HG02623 (cell line): ENCODE measurements at regions not wholly inside any gene's neighbourhood (a gene's known extent, or its start where the extent isn't known, plus 50 kb on each side); places are given as distances from the start of the nearest gene placed in this dataset.
"Not testable (repeated sequence)": the region's sequence is repeated elsewhere in the genome, so short reads cannot be mapped to it uniquely, and the experiment has no call there.

ENCODE experiments used
- ATAC-seq: cut with Tn5 transposase; IDR thresholded peaks from one replicate; pipeline ENCODE4 v1.9.1; 2021; ENCODE audit warnings: moderate library complexity; ENCODE audit not compliant: unreplicated experiment

DNA sequence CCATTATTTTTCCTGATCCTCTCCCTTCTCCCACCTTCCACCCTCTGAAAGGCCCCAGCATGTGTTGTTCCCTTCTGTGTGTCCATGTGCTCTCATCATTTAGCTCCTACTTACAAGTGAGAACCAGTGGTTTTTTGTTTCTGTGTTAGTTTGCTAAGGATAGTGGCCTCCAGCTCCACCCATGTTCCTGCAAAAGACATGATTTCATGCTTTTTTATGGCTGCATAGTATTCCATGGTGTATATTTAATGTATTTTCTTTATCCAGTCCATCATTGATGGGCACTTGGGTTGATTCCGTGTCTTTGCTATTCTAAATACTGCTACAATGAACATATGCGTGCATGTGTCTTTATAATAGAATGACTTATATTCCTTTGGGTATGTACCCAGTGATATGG is 89.4 kb upstream of the C1orf174 start:
- ATAC-seq = no peak

GRCh38 chr1:3992103-3992556 is 92.1 kb upstream of the C1orf174 start:
- ATAC-seq = no peak

DNA sequence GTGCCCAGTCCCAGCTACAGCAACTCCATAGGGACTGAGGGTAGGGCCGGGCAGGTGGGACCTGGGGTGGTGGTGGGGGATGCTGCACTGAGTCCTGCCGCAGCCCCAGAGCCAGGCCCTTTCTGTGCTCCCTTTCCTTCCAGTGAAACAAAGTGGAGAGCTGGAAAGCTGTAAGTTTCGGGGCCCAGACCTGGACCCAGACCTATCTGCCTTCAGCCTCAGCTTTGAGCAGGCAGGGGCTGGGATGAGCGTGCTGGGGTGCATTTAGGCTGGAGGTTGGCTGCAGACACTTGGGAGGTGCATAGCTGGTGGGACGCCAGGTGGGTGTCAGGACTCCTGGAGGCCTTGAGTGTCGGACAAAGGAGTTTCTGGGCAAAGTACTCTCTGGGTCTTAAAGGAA is 92.7 kb upstream of the C1orf174 start:
- no peak for ATAC-seq

GRCh38 chr1:3993619-3994375 is 93.7 kb upstream of the C1orf174 start:
- no peak for ATAC-seq

DNA sequence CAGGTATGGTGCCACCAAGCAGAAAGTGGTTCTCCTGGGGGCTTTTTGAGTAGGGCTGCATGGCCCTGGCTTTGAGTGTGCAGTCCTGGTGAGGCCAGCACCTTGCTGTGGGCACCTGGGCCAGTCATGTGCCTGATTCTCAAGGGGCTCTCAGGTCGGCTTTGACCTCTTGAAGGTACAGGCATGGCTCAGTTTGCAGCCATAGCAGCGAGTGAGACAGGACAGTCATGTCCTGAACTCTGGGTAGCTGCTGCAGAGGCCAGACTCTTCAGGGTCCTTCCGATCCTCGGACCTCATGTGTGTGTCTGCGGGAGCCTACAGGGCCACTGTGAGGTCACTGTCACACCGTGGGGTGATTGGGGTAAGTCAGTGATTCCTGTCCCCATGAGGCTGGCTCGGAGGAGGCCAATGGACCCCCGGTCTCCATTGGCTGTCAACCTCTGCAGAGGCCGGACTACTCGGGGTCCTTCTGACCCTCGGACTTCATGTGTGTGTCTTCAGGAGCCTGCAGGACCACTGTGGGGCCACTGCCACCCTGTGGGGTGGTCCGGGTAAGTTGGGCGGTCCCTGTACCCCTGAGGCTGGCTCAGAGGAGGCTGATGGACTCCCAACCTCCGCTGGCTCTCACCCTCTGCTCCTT is 95.2 kb upstream of the C1orf174 start:
- ATAC-seq = no peak

DNA sequence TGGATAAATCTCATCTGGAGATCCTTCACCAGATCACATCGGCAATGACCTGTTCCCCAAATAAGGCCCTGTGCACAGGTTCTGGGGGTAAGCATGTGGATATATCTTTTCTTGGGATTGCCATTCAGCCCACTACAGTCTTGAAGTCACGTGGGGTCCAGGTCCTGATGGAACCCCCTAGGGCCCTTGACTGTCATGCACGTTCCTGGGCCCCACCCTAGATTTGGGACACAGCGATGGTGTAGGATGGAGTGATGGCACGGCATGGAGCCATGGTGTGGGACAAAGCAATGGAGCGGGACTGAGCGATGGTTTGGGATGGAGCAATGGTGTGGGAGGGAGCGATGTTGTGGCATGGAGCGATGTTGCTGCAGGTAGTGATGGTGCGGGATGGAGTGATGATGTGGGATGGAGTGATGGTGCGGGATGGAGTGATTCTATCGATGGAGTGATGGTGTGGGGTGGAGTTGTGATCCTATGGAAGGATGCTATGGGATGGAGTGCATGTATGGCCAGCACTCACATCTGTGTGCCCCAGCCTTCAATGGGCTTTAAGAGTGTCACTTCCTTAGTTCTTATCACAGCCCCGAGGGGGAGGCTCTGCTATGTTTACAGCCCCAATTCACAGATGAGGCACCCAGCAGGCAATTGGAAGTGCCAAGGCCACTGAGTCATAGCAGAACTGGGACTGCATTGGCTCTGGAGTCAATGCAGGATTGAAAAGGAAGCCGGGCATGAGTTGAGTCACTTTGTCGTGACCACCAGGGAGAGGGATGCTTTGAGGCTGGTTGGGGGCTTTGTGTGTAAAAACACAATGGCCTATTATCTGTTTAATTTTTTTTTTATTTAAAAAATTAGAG is 97.0 kb upstream of the C1orf174 start:
- no peak for ATAC-seq

DNA sequence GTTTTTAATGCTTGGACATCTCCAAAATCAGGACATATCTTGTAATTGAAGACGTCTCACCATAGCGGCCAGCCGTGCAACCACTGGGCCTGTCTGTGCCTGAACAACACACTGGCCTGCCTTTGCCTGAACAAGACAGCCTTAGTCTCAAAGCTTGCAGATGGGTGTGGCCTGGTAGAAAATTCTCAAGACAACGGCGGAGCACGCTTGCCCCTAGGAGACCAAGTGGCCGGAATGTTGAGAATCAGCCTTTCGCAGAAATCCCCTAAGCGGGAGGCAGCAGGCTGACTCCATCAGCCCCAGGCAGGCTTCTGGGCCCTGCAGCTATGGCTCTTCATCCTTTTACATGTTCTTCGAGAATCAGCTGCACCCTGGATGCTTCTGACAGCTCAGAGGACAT is 98.0 kb upstream of the C1orf174 start:
- no peak for ATAC-seq

DNA sequence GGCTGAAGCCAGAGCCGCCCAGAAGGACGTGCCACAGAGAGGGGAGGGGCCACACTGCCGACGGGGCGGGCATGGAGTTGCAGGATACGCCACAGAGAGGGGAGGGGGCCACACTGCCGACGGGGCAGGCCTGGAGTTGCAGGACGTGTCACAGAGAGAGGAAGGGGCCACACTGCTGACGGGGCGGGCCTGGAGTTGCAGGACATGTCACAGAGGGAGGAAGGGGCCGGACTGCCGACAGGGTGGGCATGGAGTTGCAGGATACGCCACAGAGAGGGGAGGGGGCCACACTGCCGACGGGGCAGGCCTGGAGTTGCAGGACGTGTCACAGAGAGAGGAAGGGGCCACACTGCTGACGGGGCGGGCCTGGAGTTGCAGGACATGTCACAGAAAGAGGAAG is 99.4 kb upstream of the C1orf174 start:
- ATAC-seq = not testable (repeated sequence)

- ATAC-seq = no peak
Observed at GRCh38 chr1:3999941-4000735, 100.1 kb upstream of the C1orf174 start.

DNA sequence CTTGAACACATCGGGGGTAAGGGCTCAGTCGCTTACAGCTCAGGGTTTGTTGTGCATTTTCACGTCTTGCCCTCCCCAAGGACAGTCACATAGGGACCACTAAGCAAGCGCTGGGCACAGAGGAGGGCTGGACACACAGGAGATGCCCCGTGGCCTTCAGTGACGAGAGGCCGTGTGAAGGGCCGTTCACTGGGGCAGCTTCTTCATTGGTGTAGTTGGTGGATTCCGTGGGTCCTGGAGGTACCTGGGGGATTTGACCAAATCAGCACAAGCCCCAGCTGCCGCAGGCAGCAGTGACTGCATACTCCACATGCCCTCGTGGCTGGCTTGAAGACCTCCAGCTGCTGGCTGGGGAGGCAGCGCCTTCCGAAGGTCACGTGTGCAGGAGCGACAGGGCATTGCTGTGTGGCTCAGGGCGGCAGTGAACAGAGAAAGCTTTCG is 100.8 kb upstream of the C1orf174 start:
- no peak for ATAC-seq

- no peak for ATAC-seq
Observed at GRCh38 chr1:4001461-4001860, 101.4 kb upstream of the C1orf174 start.

DNA sequence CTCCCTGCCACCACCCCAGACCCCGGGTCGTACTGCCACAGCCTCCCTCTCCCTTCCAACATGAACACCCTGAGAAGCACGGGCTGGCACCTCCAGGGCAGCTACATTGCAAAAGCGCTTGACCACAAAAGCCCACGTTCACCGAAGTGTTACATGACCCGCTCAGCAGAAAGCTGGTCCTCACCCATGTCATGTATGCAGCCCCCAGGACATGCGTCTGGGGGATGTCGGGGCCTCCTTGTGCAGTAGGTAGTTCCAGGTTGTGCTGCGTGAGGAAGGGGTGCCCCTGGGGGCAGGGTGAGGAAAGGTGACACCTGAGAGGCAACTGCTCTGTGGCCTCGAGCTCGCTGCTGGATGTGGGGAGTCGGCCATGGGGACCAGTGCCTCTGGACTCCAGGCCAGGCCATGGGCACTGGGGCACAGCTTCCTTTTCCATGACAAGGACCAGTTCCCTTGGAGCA is 102.0 kb upstream of the C1orf174 start:
- ATAC-seq = no peak

GRCh38 chr1:4002741-4003140 is 102.7 kb upstream of the C1orf174 start:
- no peak for ATAC-seq

GRCh38 chr1:4003846-4004505 is 103.9 kb upstream of the C1orf174 start:
- no peak for ATAC-seq

DNA sequence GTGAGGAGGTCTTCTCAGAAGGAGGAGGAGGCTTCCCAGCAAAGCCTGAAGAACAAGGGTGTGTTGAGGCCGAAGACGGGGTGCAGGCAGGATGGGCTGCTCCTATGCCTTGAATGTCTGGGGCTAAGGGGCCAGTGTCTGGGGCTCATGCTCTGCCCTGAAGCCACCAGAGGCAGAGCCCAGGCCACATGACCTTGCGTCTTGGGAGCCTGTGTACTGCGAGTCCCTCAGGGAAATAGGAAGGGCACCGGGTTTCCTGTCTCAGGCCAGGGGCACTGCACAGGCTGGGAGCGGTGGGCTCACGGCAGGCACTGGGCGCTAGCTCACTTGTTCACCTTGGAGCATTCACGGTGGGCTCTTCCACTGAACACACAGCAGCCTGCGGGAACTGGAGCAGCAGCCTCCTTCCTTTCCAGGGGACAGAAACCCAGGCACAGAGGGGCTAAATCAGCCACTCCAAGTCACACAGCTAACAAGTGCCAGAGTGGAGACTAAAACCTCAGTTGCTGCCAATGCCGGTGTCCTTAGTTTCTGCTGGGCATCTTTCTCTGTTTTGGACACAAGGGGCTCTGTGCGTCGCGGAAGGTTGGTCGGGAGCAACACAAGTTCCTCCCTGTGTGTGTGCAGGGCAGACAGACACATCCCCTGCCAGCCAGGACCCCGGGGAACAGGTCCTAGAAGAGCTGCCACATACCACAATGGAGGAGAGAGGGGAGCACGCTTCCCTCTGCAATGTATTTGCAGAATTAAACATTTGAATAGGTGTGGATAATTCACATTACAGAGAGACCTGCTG is 104.8 kb upstream of the C1orf174 start:
- no peak for ATAC-seq

DNA sequence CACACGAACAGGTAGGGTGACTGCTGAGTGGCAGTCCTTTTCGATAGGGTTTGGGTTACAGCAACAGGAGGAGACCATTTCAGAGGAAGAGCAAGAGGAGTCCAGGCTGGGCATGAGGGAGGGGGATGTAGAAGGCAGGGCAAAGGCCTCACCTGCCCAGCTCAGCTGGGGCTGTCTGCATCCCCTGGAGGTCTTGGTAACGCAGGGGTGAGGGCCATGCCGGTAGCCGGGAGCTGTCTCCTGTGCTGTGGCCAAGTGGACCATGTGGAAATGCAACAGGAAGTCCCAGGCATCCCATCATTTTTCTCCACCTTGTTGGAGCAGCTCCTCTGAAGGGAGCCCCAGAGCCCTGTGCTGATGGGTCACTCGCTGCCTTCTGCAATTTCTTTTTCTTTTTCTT is 105.4 kb upstream of the C1orf174 start:
- no peak for ATAC-seq

DNA sequence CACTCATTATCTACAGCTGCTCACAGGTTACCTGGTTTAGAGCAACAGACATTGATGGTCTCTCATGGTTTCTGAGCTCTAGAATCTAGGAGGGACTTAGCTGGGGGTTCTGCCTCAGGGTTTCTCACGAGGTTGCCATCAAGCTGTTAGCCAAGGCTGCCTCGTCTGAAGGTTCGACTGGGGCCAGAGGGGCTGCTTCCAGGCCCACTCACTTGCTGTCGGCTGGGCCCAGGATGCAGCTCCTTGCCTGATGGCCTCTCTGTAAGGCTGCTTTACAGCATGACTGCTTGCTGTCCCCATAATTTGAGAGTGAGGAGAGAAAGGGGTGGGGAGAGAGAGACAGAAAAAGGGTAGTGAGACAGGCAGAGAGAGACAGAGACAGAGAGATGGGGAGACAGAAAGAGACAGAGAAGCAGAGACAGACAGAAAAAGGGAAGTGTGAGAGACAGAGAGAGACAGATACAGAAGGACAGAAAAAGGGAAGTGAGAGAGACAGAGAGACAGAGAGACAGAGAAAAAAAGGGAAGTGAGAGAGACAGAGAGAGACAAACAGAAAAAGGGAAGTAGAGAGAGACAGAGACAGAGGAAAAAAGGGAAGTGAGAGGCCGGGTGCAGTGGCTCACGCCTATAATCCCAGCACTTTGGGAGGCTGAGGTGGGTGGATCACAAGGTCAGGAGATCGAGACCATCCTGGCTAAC is 106.8 kb upstream of the C1orf174 start:
- ATAC-seq = no peak

GRCh38 chr1:4010284-4010683 is 110.2 kb upstream of the C1orf174 start:
- ATAC-seq = no peak
